Gastrocnemius medialis (tissue), 4 donors: ENCODE measurements at regions not wholly inside any gene's neighbourhood (a gene's known extent, or its start where the extent isn't known, plus 50 kb on each side); places are given as distances from the start of the nearest gene placed in this dataset.
A peak's percentile ranks its signal among the peaks of the same experiment; 100 is the strongest.

Experiments used
- ATAC-seq, 2 donors: fragments of 150-250 bp; one replicate each; pipeline ENCODE4 v1.9.1; 2016
- DNase-seq, 2 donors: peaks; one replicate each; pipeline ENCODE4 v3.0.0-alpha.2; 2019
- H3K27ac ChIP-seq, 4 donors: fragments of 200-600 bp; sonication (generic); 1 replicate in 1 of 4; 2 replicates in 3 of 4; pipeline ENCODE4 v1.5.1; 2016 to 2018; ENCODE audit warnings: mild to moderate bottlenecking in 2 of 4, moderate library complexity in 1 of 4
- H3K27me3 ChIP-seq, 3 donors: fragments of 200-600 bp; sonication (generic) in 2 of 3; 1 replicate in 1 of 3; 2 replicates in 2 of 3; pipeline versions ENCODE4 v1.5.1 to v1.6.0; 2016 to 2019; ENCODE audit warnings: mild to moderate bottlenecking in 1 of 3, moderate library complexity in 1 of 3
- H3K36me3 ChIP-seq, 2 donors: fragments of 200-600 bp; sonication (generic) in 1 of 2; one replicate each; pipeline ENCODE4 v1.5.1; 2017 to 2018
- H3K4me1 ChIP-seq, 2 donors: fragments of 200-600 bp; sonication (generic) in 1 of 2; one replicate each; pipeline ENCODE4 v1.5.1; 2016 to 2017; ENCODE audit warnings: mild to moderate bottlenecking in 2 of 2
- H3K4me3 ChIP-seq, 4 donors: fragments of 200-600 bp; sonication (generic) in 3 of 4; 1 replicate in 1 of 4; 2 replicates in 3 of 4; pipeline ENCODE4 v1.5.1; 2016 to 2019; ENCODE audit warnings: mild to moderate bottlenecking in 2 of 4
- H3K9me3 ChIP-seq, 3 donors: fragments of 200-600 bp; sonication (generic) in 2 of 3; 1 replicate in 1 of 3; 2 replicates in 2 of 3; pipeline ENCODE4 v1.5.1; 2016 to 2019
- CTCF ChIP-seq, 5 experiments: fragments of 450-650 bp in 3 of 5; fragments of 200-600 bp in 2 of 5; sonication (generic) in 2 of 5; IDR thresholded peaks in 4 of 5; conservative IDR thresholded peaks in 1 of 5; 1 replicate in 4 of 5; 2 replicates in 1 of 5; pipeline ENCODE4 v1.5.1; 2016 to 2019; ENCODE audit warnings: antibody characterized with exemption in 5 of 5, mild to moderate bottlenecking in 3 of 5, moderate library complexity in 3 of 5
- POLR2A ChIP-seq, 2 donors: fragments of 450-650 bp; IDR thresholded peaks; one replicate each; pipeline ENCODE4 v1.6.1; 2017; ENCODE audit warnings: antibody characterized with exemption in 2 of 2, mild to moderate bottlenecking in 2 of 2, moderate library complexity in 2 of 2
- in situ Hi-C, 4 donors: fragments of 200-750 bp; cut with MboI; loops; one replicate each; pipeline versions ENCODE4 v1.15.0 to v1.8.0; 2017; ENCODE audit warnings: low sequenced_read_pairs in 4 of 4
- intact Hi-C: fragments of 100-400 bp; cut with DNase I; formaldehyde crosslinking; loops from one replicate; pipeline ENCODE4 v1.15.1; 2023; ENCODE audit warnings: low total_unique reads

- Histone ChIP-seq H3K4me1 (peaks cover 27 to 31% of the 10 kb centered on the region in 2 donors), H3K36me3 (no peaks in the 10 kb centered on the region), H3K27me3 (no peaks in the 10 kb centered on the region), H3K4me3 (no peak overlapping the region), H3K9me3 (no peaks in the 10 kb centered on the region), H3K27ac (no peak overlapping the region)
- in situ Hi-C loops (no loop called here), intact Hi-C loops (no loop called here)
- ATAC-seq = no peak
- no peak for DNase-seq
- TF ChIP-seq CTCF (IDR thresholded peaks at IDR 0.05 in 4 of 5, conservative IDR thresholded peaks at IDR 0.05 in 1 of 5) (no peak), POLR2A (IDR thresholded peaks at IDR 0.05) (no peak)
Measured at GRCh38 chr12:124678421-124678893, 111.0 kb upstream of the NCOR2 start.

GRCh38 chr12:124677552-124678356 is 110.3 kb upstream of the NCOR2 start:
- Histone ChIP-seq H3K27me3 (no peaks in the 10 kb centered on the region), H3K4me3 (no peak overlapping the region), H3K27ac (no peak overlapping the region), H3K36me3 (no peaks in the 10 kb centered on the region), H3K4me1 (peaks cover 27 to 31% of the 10 kb centered on the region in 2 donors), H3K9me3 (no peaks in the 10 kb centered on the region)
- no peak for DNase-seq
- no peak for ATAC-seq
- intact Hi-C loops (no loop called here), in situ Hi-C loops (no loop called here)
- TF ChIP-seq POLR2A (IDR thresholded peaks at IDR 0.05) (no peak), CTCF (IDR thresholded peaks at IDR 0.05 in 4 of 5, conservative IDR thresholded peaks at IDR 0.05 in 1 of 5) (no peak)

GRCh38 chr12:124676714-124677462 is 109.5 kb upstream of the NCOR2 start:
- no peaks in the 10 kb centered on the region for H3K36me3 ChIP-seq
- ATAC-seq = no peak
- TF ChIP-seq CTCF (IDR thresholded peaks at IDR 0.05 in 4 of 5, conservative IDR thresholded peaks at IDR 0.05 in 1 of 5) (no peak), POLR2A (IDR thresholded peaks at IDR 0.05) (no peak)
- H3K27me3 ChIP-seq = no peaks in the 10 kb centered on the region
- intact Hi-C loops (no loop called here), in situ Hi-C loops (no loop called here)
- DNase-seq = no peak
- H3K27ac ChIP-seq = peak overlapping the region in 1 of 4 donors; percentile 45
- no peaks in the 10 kb centered on the region for H3K9me3 ChIP-seq
- peaks cover 23 to 25% of the 10 kb centered on the region in 2 donors for H3K4me1 ChIP-seq
- H3K4me3 ChIP-seq = peak overlapping the region in 1 of 4 donors; percentile 36

GRCh38 chr12:124675881-124676713 is 108.7 kb upstream of the NCOR2 start:
- intact Hi-C loops (no loop called here), in situ Hi-C loops (no loop called here)
- TF ChIP-seq POLR2A (IDR thresholded peaks at IDR 0.05) (no peak), CTCF (IDR thresholded peaks at IDR 0.05 in 4 of 5, conservative IDR thresholded peaks at IDR 0.05 in 1 of 5) (no peak)
- no peaks in the 10 kb centered on the region for H3K9me3 ChIP-seq
- ATAC-seq = peak; percentile 33 to 53
- no peak for DNase-seq
- peak overlapping the region in 2 of 4 donors; percentile 15 to 36 for H3K4me3 ChIP-seq
- no peaks in the 10 kb centered on the region for H3K27me3 ChIP-seq
- H3K36me3 ChIP-seq = no peaks in the 10 kb centered on the region
- peak overlapping the region; percentile 4 to 45 (median 34) for H3K27ac ChIP-seq
- H3K4me1 ChIP-seq = peaks cover 15 to 19% of the 10 kb centered on the region in 2 donors
